GM13977 (cell line): ENCODE measurements at regions not wholly inside any gene's neighbourhood (a gene's known extent, or its start where the extent isn't known, plus 50 kb on each side); places are given as distances from the start of the nearest gene placed in this dataset.

Experiments used
- DNase-seq: peaks from one replicate; pipeline ENCODE4 v3.0.0; 2012; ENCODE audit warnings: low spot score
- CTCF ChIP-seq: IDR thresholded peaks from 2 replicates; pipeline ENCODE4 v1.5.1; 2012; ENCODE audit warnings: mild to moderate bottlenecking, control low read depth; ENCODE audit not compliant: insufficient read depth; ENCODE audit errors: extremely low read depth, missing control alignments
- in situ Hi-C: fragments of 300-500 bp; cut with MboI; formaldehyde crosslinking; loops from one replicate; pipeline ENCODE4 v1.12.0; 2022; ENCODE audit warnings: low sequenced_read_pairs, low pct_unique_long_range_greater_than_20kb, mixed read lengths, inconsistent platforms; ENCODE audit not compliant: unreplicated experiment

- in situ Hi-C loops: no loop called here
- no peak for DNase-seq
- no peak for TF ChIP-seq CTCF
Measured at GRCh38 chr21:23218667-23219066, 2220.5 kb downstream of the NCAM2 start.

GRCh38 chr21:23217597-23217996, 2219.4 kb downstream of the NCAM2 start:
- in situ Hi-C loops: no loop called here
- no peak for TF ChIP-seq CTCF
- no peak for DNase-seq

DNA sequence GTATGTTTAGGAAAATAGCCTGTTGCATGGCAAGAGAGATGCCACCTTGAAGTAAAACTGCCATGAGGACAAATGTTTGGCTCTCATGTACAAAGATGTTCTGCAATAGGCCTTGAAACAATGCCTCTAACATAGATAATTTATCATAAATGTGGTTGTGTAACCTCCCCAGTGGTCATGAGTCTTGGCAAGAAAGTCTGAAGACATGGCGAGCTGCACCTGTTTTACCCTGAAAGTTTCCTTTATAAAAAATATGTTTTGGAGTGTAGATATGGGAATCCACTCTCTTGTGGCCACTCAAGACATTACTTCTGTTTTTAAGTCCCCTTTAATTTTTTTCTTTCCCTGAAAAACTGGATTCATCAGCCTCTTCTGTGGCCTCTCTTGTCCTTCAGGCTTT, 2217.1 kb downstream of the NCAM2 start:
- TF ChIP-seq CTCF: no peak
- in situ Hi-C loops: no loop called here
- DNase-seq: no peak
